Tibial artery (tissue), 4 donors: ENCODE measurements at regions not wholly inside any gene's neighbourhood (a gene's known extent, or its start where the extent isn't known, plus 50 kb on each side); places are given as distances from the start of the nearest gene placed in this dataset.

ENCODE experiments used
- DNase-seq, 2 donors: peaks; one replicate each; pipeline ENCODE4 v3.0.0-alpha.2; 2019
- H3K27ac ChIP-seq, 2 donors: fragments of 200-600 bp; sonication (generic) in 1 of 2; 1 replicate in 1 of 2; 2 replicates in 1 of 2; pipeline ENCODE4 v1.5.1; 2018 to 2019; ENCODE audit warnings: mild to moderate bottlenecking in 1 of 2
- H3K27me3 ChIP-seq, 2 donors: fragments of 200-600 bp; sonication (generic) in 1 of 2; one replicate each; pipeline versions ENCODE4 v1.5.1 to v1.6.0; 2016 to 2019
- H3K36me3 ChIP-seq, 3 donors: fragments of 200-600 bp; sonication (generic) in 2 of 3; one replicate each; pipeline ENCODE4 v1.5.1; 2016 to 2019; ENCODE audit warnings: mild to moderate bottlenecking in 2 of 3
- H3K4me1 ChIP-seq, 4 donors: fragments of 200-600 bp; sonication (generic) in 2 of 4; 1 replicate in 3 of 4; 2 replicates in 1 of 4; pipeline ENCODE4 v1.5.1; 2016 to 2019
- H3K4me3 ChIP-seq, 2 donors: fragments of 200-600 bp; sonication (generic) in 1 of 2; 1 replicate in 1 of 2; 2 replicates in 1 of 2; pipeline ENCODE4 v1.5.1; 2018 to 2019; ENCODE audit warnings: mild to moderate bottlenecking in 2 of 2
- H3K9me3 ChIP-seq, 3 donors: fragments of 200-600 bp; sonication (generic) in 1 of 3; one replicate each; pipeline ENCODE4 v1.5.1; 2016 to 2019
- CTCF ChIP-seq, 2 experiments: fragments of 200-600 bp in 1 of 2; fragments of 450-650 bp in 1 of 2; IDR thresholded peaks; one replicate each; pipeline ENCODE4 v1.5.1; 2017 to 2019; ENCODE audit warnings: antibody characterized with exemption in 2 of 2, mild to moderate bottlenecking in 1 of 2, moderate library complexity in 1 of 2
- intact Hi-C: fragments of 100-400 bp; cut with DNase I; formaldehyde crosslinking; loops from one replicate; pipeline ENCODE4 v1.15.0; 2023; ENCODE audit warnings: low total_unique reads

- no peak overlapping the region for H3K27ac ChIP-seq
- TF ChIP-seq CTCF (IDR thresholded peaks at IDR 0.05): no peak
- no peaks in the 10 kb centered on the region for H3K36me3 ChIP-seq
- DNase-seq: no peak
- H3K9me3 ChIP-seq: no peaks in the 10 kb centered on the region
- H3K4me3 ChIP-seq: no peak overlapping the region
- no peaks in the 10 kb centered on the region for H3K4me1 ChIP-seq
- intact Hi-C loops: no loop called here
- no peaks in the 10 kb centered on the region for H3K27me3 ChIP-seq
These were observed 1912.1 kb downstream of the STIM2 start for GRCh38 chr4:28772788-28773187.

GRCh38 chr4:28774344-28774743, 1913.7 kb downstream of the STIM2 start:
- Histone ChIP-seq H3K27ac (no peak overlapping the region), H3K36me3 (no peaks in the 10 kb centered on the region), H3K27me3 (no peaks in the 10 kb centered on the region), H3K4me1 (no peaks in the 10 kb centered on the region), H3K9me3 (no peaks in the 10 kb centered on the region), H3K4me3 (no peak overlapping the region)
- DNase-seq: no peak
- intact Hi-C loops: no loop called here
- no peak for TF ChIP-seq CTCF (IDR thresholded peaks at IDR 0.05)

- H3K4me3 ChIP-seq: no peak overlapping the region
- DNase-seq: no peak
- no peak for TF ChIP-seq CTCF (IDR thresholded peaks at IDR 0.05)
- intact Hi-C loops: no loop called here
- no peaks in the 10 kb centered on the region for H3K36me3 ChIP-seq
- no peak overlapping the region for H3K27ac ChIP-seq
- H3K4me1 ChIP-seq: no peaks in the 10 kb centered on the region
- no peaks in the 10 kb centered on the region for H3K9me3 ChIP-seq
- no peaks in the 10 kb centered on the region for H3K27me3 ChIP-seq
These were observed 1915.4 kb downstream of the STIM2 start for GRCh38 chr4:28776004-28776403.

- no peak for TF ChIP-seq CTCF (IDR thresholded peaks at IDR 0.05)
- no peak for DNase-seq
- H3K4me3 ChIP-seq: no peak overlapping the region
- H3K27me3 ChIP-seq: no peaks in the 10 kb centered on the region
- no peak overlapping the region for H3K27ac ChIP-seq
- no peaks in the 10 kb centered on the region for H3K4me1 ChIP-seq
- no peaks in the 10 kb centered on the region for H3K36me3 ChIP-seq
- intact Hi-C loops: no loop called here
- H3K9me3 ChIP-seq: no peaks in the 10 kb centered on the region
These were observed 1923.5 kb downstream of the STIM2 start for GRCh38 chr4:28784188-28784587.

GRCh38 chr4:28787947-28788346, 1927.3 kb downstream of the STIM2 start:
- TF ChIP-seq CTCF (IDR thresholded peaks at IDR 0.05): no peak
- H3K27ac ChIP-seq: no peak overlapping the region
- intact Hi-C loops: no loop called here
- no peak overlapping the region for H3K4me3 ChIP-seq
- no peaks in the 10 kb centered on the region for H3K36me3 ChIP-seq
- no peak for DNase-seq
- H3K4me1 ChIP-seq: no peaks in the 10 kb centered on the region
- no peaks in the 10 kb centered on the region for H3K9me3 ChIP-seq
- H3K27me3 ChIP-seq: no peaks in the 10 kb centered on the region

GRCh38 chr4:28788929-28789490, 1928.4 kb downstream of the STIM2 start:
- Histone ChIP-seq H3K4me3 (no peak overlapping the region), H3K27me3 (no peaks in the 10 kb centered on the region), H3K9me3 (no peaks in the 10 kb centered on the region), H3K36me3 (no peaks in the 10 kb centered on the region), H3K27ac (no peak overlapping the region), H3K4me1 (no peaks in the 10 kb centered on the region)
- TF ChIP-seq CTCF (IDR thresholded peaks at IDR 0.05): no peak
- intact Hi-C loops: no loop called here
- DNase-seq: no peak
